ENCODE measurements at regions not wholly inside any gene's neighbourhood (a gene's known extent, or its start where the extent isn't known, plus 50 kb on each side); places are given as distances from the start of the nearest gene placed in this dataset.
A peak's percentile ranks its signal among the peaks of the same experiment; 100 is the strongest.

- Histone ChIP-seq H2BK5ac (ENCODE audit: low read depth, low read length, poor library complexity, severe bottlenecking) (no peak overlapping the region), H4K91ac (ENCODE audit: insufficient read depth, low read depth, low read length) (no peak overlapping the region), H3K9ac (ENCODE audit: low read depth, low read length) (no peak overlapping the region), H3K4me3 (ENCODE audit: insufficient read depth, low read depth, low read length) (no peak overlapping the region), H3K27me3 (ENCODE audit: control insufficient read depth, insufficient read depth, low read length) (no peaks in the 10 kb centered on the region), H4K20me1 (ENCODE audit: insufficient read depth, low read length) (no peaks in the 10 kb centered on the region), H2BK15ac (ENCODE audit: low read depth, low read length) (peak overlapping the region; percentile 71; the same call in 1 of the 3 replicates), H3K14ac (replicated peaks; ENCODE audit: low read depth, low read length) (no peak overlapping the region), H2BK20ac (ENCODE audit: low read depth, low read length) (no peak overlapping the region), H3K18ac (ENCODE audit: low read depth, low read length) (no peak overlapping the region), H3K9me1 (ENCODE audit: insufficient read depth, low read length) (peaks cover 11% of the 10 kb centered on the region), H2AK9ac (replicated peaks; ENCODE audit: low read depth, low read length, poor library complexity) (no peak overlapping the region), H3K4ac (ENCODE audit: low read depth, low read length) (peak overlapping the region; percentile 39; the same call in 1 of the 2 replicates), H2AK5ac (ENCODE audit: low read depth, low read length) (no peak overlapping the region), H2AFZ (replicated peaks; ENCODE audit: low read length, poor library complexity) (peak overlapping the region; percentile 57), H3K27ac (ENCODE audit: insufficient read depth, low read length) (no peak overlapping the region), H3K4me2 (ENCODE audit: low read depth, low read length) (no peak overlapping the region), H3K56ac (ENCODE audit: extremely low read depth, insufficient read depth, low read length) (no peak overlapping the region), H4K8ac (ENCODE audit: low read depth in 2 of 2, low read length in 2 of 2) (no peak overlapping the region), H3K23ac (ENCODE audit: low read depth, low read length) (no peak overlapping the region), H3K9me3 (ENCODE audit: control insufficient read depth, insufficient read depth, low read length) (no peaks in the 10 kb centered on the region), H3K36me3 (ENCODE audit: control insufficient read depth, insufficient read depth, low read length) (no peaks in the 10 kb centered on the region), H4K5ac (ENCODE audit: low read depth, low read length) (no peak overlapping the region), H2BK120ac (ENCODE audit: low read depth, low read length) (peak overlapping the region; percentile 74; the same call in 1 of the 2 replicates), H3K4me1 (ENCODE audit: control insufficient read depth, insufficient read depth, low read length) (peaks cover 10% of the 10 kb centered on the region), H3K79me1 (ENCODE audit: low read depth in 1 of 2, low read length in 2 of 2) (0 out of 4 replicates have a peak, but pooled peaks cover 0 to 4% of the 10 kb centered on the region in 2 experiments)
- intact Hi-C loops (cut with micrococcal nuclease) = no loop called here
- ATAC-seq (ENCODE audit: low read depth) (no peak), DNase-seq (no peak)
- no TSS peak for BruUV-seq (replicated peaks)
- CTCF ChIA-PET = no interaction called here
- POLR2A ChIA-PET (ENCODE audit: unreplicated experiment) = no interaction called here
- TF ChIP-seq USF2 (IDR thresholded peaks at IDR 0.05; ENCODE audit: low read depth, low read length) (no peak), NFE2L2 (IDR thresholded peaks at IDR 0.05; ENCODE audit: low read depth, low read length) (no peak), CTCF (conservative IDR thresholded peaks at IDR 0.05; ENCODE audit: low read depth, low read length) (peak; percentile 8; the same call in 1 of the 2 replicates)
- dilution Hi-C loops (cut with HindIII; ENCODE audit: low sequenced_read_pairs, unreplicated experiment) = no loop called here
- WGBS, 2 experiments (ENCODE audit: extremely low coverage in 2 of 2, insufficient read length in 1 of 2) = no CpG with 5 or more reads among the region's 6 CpGs
- in situ Hi-C loops (cut with MboI; ENCODE audit: low sequenced_read_pairs) = no loop called here
These were observed 57.3 kb upstream of the TNFRSF19 start for GRCh38 chr13:23512762-23513395.

Measured in IMR-90 (cell line).